HEK293 (cell line): ENCODE measurements at regions not wholly inside any gene's neighbourhood (a gene's known extent, or its start where the extent isn't known, plus 50 kb on each side); places are given as distances from the start of the nearest gene placed in this dataset.

ENCODE experiments used
- CTCF ChIA-PET: fragments of 350-600 bp; formaldehyde crosslinking; extraction: SDS; loops from one replicate; lab custom pipeline; 2021; ENCODE audit warnings: antibody characterized with exemption; lab: Yijun Ruan, JAX
- POLR2A ChIA-PET: fragments of 300-600 bp; formaldehyde crosslinking; extraction: SDS; loops from one replicate; lab custom pipeline; 2020; ENCODE audit warnings: antibody characterized with exemption, inconsistent platforms; lab: Yijun Ruan, JAX
- H3K27ac ChIP-seq: fragments of 200-500 bp; sonication (Bioruptor generic); 2 replicates; pipeline ENCODE4 v1.5.1; 2014; ENCODE audit warnings: low read depth, low read length, control low read depth, inconsistent platforms; ENCODE audit errors: extremely low read depth
- H3K36me3 ChIP-seq, 2 experiments: fragments of 200-500 bp in 1 of 2; sonication (Bioruptor generic) in 1 of 2; 1 replicate in 1 of 2; 2 replicates in 1 of 2; pipeline ENCODE4 v1.5.1; 2014 to 2017; ENCODE audit warnings: inconsistent platforms in 2 of 2, low read length in 2 of 2; ENCODE audit not compliant: control insufficient read depth in 2 of 2, insufficient read depth in 1 of 2
- H3K4me1 ChIP-seq: fragments of 200-500 bp; sonication (Bioruptor generic); 2 replicates; pipeline ENCODE4 v1.5.1; 2014; ENCODE audit warnings: mild to moderate bottlenecking, low read length, inconsistent platforms; ENCODE audit not compliant: control insufficient read depth, insufficient read depth
- H3K4me3 ChIP-seq: 2 replicates; pipeline ENCODE4 v1.5.1; 2011; ENCODE audit warnings: low read depth, mild to moderate bottlenecking, control low read depth, low read length, moderate library complexity
- H3K9me3 ChIP-seq: fragments of 200-500 bp; sonication (Bioruptor generic); 2 replicates; pipeline ENCODE4 v1.5.1; 2014; ENCODE audit warnings: low read depth, low read length, inconsistent platforms; ENCODE audit not compliant: control insufficient read depth, insufficient read depth
- PATZ1 ChIP-seq: fragments of 450-650 bp; formaldehyde crosslinking; IDR thresholded peaks from 2 replicates; pipeline ENCODE4 v1.5.1; 2016; ENCODE audit warnings: missing biosample characterization, missing genetic modification characterization
- PRDM1 ChIP-seq: fragments of 450-650 bp; formaldehyde crosslinking; IDR thresholded peaks from 2 replicates; pipeline ENCODE4; 2016; ENCODE audit warnings: missing biosample characterization, missing genetic modification characterization
- RBAK ChIP-seq: fragments of 450-650 bp; formaldehyde crosslinking; IDR thresholded peaks from 2 replicates; pipeline ENCODE4 v1.5.1; 2016; ENCODE audit warnings: missing biosample characterization, missing genetic modification characterization
- TRIM28 ChIP-seq: IDR thresholded peaks from 2 replicates; pipeline ENCODE4 v1.6.1; 2011; ENCODE audit warnings: low read length, control low read depth, borderline replicate concordance
- ZBTB17 ChIP-seq: fragments of 450-650 bp; formaldehyde crosslinking; IDR thresholded peaks from 2 replicates; pipeline ENCODE4 v1.5.1; 2016; ENCODE audit warnings: missing biosample characterization, missing genetic modification characterization
- ZNF114 ChIP-seq: fragments of 450-650 bp; formaldehyde crosslinking; IDR thresholded peaks from 2 replicates; pipeline ENCODE4 v1.5.0; 2017; ENCODE audit warnings: missing biosample characterization, missing genetic modification characterization
- ZNF133 ChIP-seq: fragments of 450-650 bp; formaldehyde crosslinking; IDR thresholded peaks from 2 replicates; pipeline ENCODE4 v1.5.1; 2016; ENCODE audit warnings: missing biosample characterization, missing genetic modification characterization
- ZNF146 ChIP-seq: fragments of 450-650 bp; formaldehyde crosslinking; IDR thresholded peaks from 2 replicates; pipeline ENCODE4 v1.5.1; 2016; ENCODE audit warnings: missing biosample characterization, missing genetic modification characterization
- ZNF174 ChIP-seq: fragments of 450-650 bp; formaldehyde crosslinking; IDR thresholded peaks from 2 replicates; pipeline ENCODE4 v1.5.0; 2017; ENCODE audit warnings: missing biosample characterization, mild to moderate bottlenecking, missing genetic modification characterization
- ZNF184 ChIP-seq: fragments of 450-650 bp; IDR thresholded peaks from 2 replicates; pipeline ENCODE4 v1.5.1; 2018; ENCODE audit warnings: missing biosample characterization, mild to moderate bottlenecking, missing genetic modification characterization
- ZNF211 ChIP-seq: fragments of 450-650 bp; formaldehyde crosslinking; IDR thresholded peaks from 2 replicates; pipeline ENCODE4 v1.5.1; 2016; ENCODE audit warnings: low read depth, missing biosample characterization, missing genetic modification characterization
- ZNF292 ChIP-seq: fragments of 450-650 bp; formaldehyde crosslinking; IDR thresholded peaks from 2 replicates; pipeline ENCODE4 v1.5.1; 2016; ENCODE audit warnings: low read depth, missing biosample characterization, missing genetic modification characterization, borderline replicate concordance
- ZNF398 ChIP-seq: fragments of 450-650 bp; formaldehyde crosslinking; IDR thresholded peaks from 2 replicates; pipeline ENCODE4 v1.5.1; 2017; ENCODE audit warnings: missing biosample characterization, missing genetic modification characterization
- ZNF426 ChIP-seq: fragments of 450-650 bp; formaldehyde crosslinking; IDR thresholded peaks from 2 replicates; pipeline ENCODE4 v1.5.1; 2017; ENCODE audit warnings: missing biosample characterization, missing genetic modification characterization, mild to moderate bottlenecking, inconsistent platforms, moderate library complexity
- ZNF529 ChIP-seq: fragments of 450-650 bp; formaldehyde crosslinking; IDR thresholded peaks from 2 replicates; pipeline ENCODE4 v1.5.1; 2017; ENCODE audit warnings: missing genetic modification characterization, missing biosample characterization; ENCODE audit not compliant: insufficient replicate concordance
- ZNF560 ChIP-seq: fragments of 450-650 bp; formaldehyde crosslinking; IDR thresholded peaks from 2 replicates; pipeline ENCODE4 v1.5.1; 2017; ENCODE audit warnings: missing biosample characterization, missing genetic modification characterization, borderline replicate concordance
- ZNF596 ChIP-seq: fragments of 450-650 bp; IDR thresholded peaks from 2 replicates; pipeline ENCODE4 v1.5.0; 2018; ENCODE audit warnings: missing biosample characterization, mild to moderate bottlenecking, missing genetic modification characterization, moderate library complexity
- ZNF610 ChIP-seq: fragments of 450-650 bp; formaldehyde crosslinking; IDR thresholded peaks from 2 replicates; pipeline ENCODE4 v1.5.1; 2016; ENCODE audit warnings: missing biosample characterization, missing genetic modification characterization, borderline replicate concordance
- ZNF624 ChIP-seq: fragments of 450-650 bp; formaldehyde crosslinking; IDR thresholded peaks from 2 replicates; pipeline ENCODE4 v1.5.1; 2017; ENCODE audit warnings: missing biosample characterization, missing genetic modification characterization
- ZNF629 ChIP-seq: fragments of 450-650 bp; formaldehyde crosslinking; IDR thresholded peaks from 2 replicates; pipeline ENCODE4 v1.5.1; 2017; ENCODE audit warnings: missing biosample characterization, missing genetic modification characterization
- ZNF707 ChIP-seq: fragments of 450-650 bp; formaldehyde crosslinking; IDR thresholded peaks from 2 replicates; pipeline ENCODE4 v1.5.1; 2016; ENCODE audit warnings: missing biosample characterization, missing genetic modification characterization
- ZXDB ChIP-seq: fragments of 450-650 bp; formaldehyde crosslinking; IDR thresholded peaks from 2 replicates; pipeline ENCODE4 v1.5.1; 2016; ENCODE audit warnings: missing biosample characterization, missing genetic modification characterization

- TF ChIP-seq ZNF174 (tag by site-specific recombination) (no peak), ZNF624 (tag by site-specific recombination) (no peak), ZNF560 (tag by site-specific recombination) (no peak), PRDM1 (tag by site-specific recombination) (no peak), PATZ1 (no peak), ZBTB17 (tag by site-specific recombination) (no peak), ZNF292 (tag by site-specific recombination) (no peak)
- TF ChIP-seq, all 188 proteins: peak for 0
Measured at GRCh38 chr2:167492486-167492885, 604.2 kb downstream of the XIRP2 start (continued).

- H3K36me3 ChIP-seq, result no peaks in the 10 kb centered on the region
- POLR2A ChIA-PET, result no interaction called here
- CTCF ChIA-PET, result interaction anchor here (0.5 kb wide), 1 partner anchor 354 kb away, joined by 3 read pairs; no protein-coding TSS in a partner anchor
- TF ChIP-seq ZNF529, result no peak
- no peak for TF ChIP-seq ZNF629 (tag by site-specific recombination)
- no peak for TF ChIP-seq ZNF146 (tag by site-specific recombination)
- TF ChIP-seq ZNF211 (tag by site-specific recombination), result no peak
- no peak for TF ChIP-seq ZNF114 (tag by site-specific recombination)
- no peak for TF ChIP-seq ZNF426
- TF ChIP-seq TRIM28, result no peak
- no peak for TF ChIP-seq ZNF707 (tag by site-specific recombination)
- no peak for TF ChIP-seq ZNF184
- TF ChIP-seq ZNF398 (tag by site-specific recombination), result no peak
- no peak for TF ChIP-seq ZNF610 (tag by site-specific recombination)
- TF ChIP-seq ZNF133 (tag by site-specific recombination), result no peak
- TF ChIP-seq ZNF596 (tag by site-specific recombination), result no peak
- no peaks in the 10 kb centered on the region for H3K4me1 ChIP-seq
- no peak overlapping the region for H3K4me3 ChIP-seq
- H3K27ac ChIP-seq, result no peak overlapping the region
- no peaks in the 10 kb centered on the region for H3K9me3 ChIP-seq
Measured at GRCh38 chr2:167491788-167492187, 603.5 kb downstream of the XIRP2 start.

GRCh38 chr2:167490455-167490854 is 602.2 kb downstream of the XIRP2 start:
- Histone ChIP-seq H3K4me1 (no peaks in the 10 kb centered on the region), H3K9me3 (no peaks in the 10 kb centered on the region), H3K4me3 (no peak overlapping the region), H3K36me3 (no peaks in the 10 kb centered on the region), H3K27ac (no peak overlapping the region)
- ChIA-PET CTCF (interaction anchor here (1.1 kb wide), 1 partner anchor 59 kb away, joined by 4 read pairs; no protein-coding TSS in a partner anchor), POLR2A (no interaction called here)
- TF ChIP-seq ZXDB (tag by site-specific recombination) (no peak), RBAK (tag by site-specific recombination) (no peak)
